HG03060 (cell line): ENCODE measurements at regions not wholly inside any gene's neighbourhood (a gene's known extent, or its start where the extent isn't known, plus 50 kb on each side); places are given as distances from the start of the nearest gene placed in this dataset.

Experiments
- ATAC-seq: cut with Tn5 transposase; IDR thresholded peaks from one replicate; pipeline ENCODE4 v1.9.1; 2021; ENCODE audit warnings: low read depth, moderate number of reproducible peaks; ENCODE audit not compliant: unreplicated experiment

DNA sequence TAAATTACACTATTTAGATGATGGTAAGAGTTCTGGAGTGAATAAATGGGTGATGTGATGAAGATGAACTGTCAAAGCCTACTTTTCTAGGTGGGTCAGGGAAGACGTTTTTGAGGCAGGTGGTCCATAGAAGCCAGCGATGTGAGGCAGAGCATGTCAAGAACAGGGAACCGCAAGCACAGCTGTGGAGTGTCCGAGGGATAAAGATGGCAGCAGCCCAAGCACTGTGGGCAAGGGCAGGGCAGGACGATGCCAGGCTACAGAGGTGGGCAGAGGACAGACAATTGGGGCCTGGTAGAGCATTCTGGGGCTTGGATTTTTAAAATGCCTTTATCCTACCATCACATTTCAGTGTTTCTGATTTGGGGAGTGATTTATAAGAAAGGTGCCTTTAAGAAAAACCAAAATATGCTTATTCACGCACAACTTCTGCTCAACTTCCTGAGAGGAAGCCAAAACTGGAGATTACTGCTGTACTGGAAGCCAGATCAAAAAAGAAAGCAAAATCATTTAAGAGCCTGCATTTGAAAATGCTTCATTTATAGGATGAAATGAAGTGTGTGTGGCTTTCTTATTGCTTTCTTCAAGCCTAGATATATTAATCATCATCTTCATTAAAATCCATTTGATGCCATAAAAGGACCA, 119.0 kb upstream of the WDR17 start:
- ATAC-seq: no peak

DNA sequence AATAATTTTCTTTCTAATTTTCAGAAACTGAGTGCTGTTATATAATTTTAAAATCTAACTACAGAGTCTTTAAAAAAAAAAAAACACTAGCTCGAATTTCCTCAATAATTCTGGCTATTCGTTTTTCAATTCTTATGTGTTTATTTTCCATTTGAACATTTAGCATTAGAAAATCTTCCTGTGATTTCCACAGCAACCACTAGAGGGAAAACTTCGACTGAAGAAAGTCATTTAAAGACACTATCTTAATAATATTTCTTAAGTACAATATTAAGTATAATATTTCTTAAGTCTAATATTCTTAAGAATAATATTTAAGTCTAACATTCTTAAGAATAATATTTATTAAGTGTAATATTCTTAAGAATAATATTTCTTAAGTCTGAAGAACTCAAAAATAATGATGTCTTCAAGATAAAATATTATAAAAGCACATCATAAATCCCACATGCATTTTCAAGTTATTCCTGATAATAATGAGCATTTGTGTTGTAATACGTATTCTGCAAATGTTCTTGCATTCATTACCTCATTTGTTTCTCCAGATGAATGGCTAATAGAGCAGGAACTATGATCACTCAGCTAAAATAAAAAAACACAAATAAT, 118.4 kb upstream of the WDR17 start:
- no peak for ATAC-seq

DNA sequence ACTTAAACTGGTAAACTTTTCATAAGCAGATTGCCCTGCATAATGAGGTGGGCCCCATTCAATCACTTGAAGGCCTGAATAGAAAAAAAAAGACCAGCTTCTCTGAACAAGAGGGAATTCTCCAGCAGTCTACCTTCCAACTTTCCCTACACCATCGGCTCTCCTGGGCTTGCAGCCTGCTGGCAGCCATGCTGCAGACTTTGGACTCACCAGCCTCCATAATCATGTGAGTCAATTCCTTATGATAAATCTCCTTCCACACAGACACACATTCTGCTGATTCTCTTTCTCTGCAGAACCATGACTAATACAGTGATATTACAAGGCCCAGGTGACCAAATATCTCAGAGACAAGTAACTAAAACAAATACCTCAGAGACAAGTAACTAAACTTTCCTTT, 113.8 kb upstream of the WDR17 start:
- no peak for ATAC-seq

DNA sequence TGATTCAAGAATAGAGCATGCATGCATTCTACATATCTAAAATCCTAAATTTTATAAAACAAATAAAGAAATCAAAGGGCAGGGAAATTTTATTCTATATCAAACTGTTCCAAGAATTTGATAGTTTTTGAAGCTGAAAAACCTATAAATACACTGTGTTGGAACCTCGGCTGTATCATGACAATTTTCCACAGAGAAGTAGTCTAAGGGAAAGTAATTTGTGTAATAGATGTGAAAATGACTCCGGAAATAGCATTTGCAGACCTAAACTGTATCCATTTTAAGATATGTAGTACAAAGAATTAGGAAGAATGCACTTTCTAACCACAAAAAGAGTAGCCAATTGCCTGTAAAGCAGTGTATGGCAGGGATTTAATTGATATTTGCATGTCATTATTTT, 112.5 kb upstream of the WDR17 start:
- ATAC-seq: no peak

DNA sequence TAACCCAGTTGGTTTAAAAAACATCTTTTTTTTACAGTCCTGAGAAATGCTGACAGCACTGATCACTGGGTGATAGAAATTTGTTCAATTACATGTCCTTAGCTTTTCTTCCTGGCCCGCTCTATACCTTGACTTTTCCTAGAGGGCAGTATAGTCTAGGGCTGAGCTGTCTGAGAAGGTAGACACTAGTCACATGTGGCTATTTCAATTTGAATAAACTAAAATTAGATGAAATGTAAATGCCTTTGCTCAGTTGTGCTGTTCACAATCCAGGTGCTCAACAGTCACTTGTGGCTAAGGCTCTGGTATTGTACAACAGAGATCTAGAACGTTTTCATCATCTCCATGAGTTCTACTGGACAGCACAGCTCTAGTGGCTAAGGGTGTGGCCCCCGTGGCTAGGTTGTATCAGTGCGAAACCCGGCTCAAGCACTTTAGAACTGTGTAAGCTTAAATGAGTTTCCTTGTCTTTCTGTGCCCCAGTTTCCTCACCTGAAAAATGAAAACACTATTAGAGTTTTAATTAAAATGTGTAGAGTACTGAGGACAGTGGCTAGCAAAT, 111.6 kb upstream of the WDR17 start:
- peak; percentile 96 for ATAC-seq

DNA sequence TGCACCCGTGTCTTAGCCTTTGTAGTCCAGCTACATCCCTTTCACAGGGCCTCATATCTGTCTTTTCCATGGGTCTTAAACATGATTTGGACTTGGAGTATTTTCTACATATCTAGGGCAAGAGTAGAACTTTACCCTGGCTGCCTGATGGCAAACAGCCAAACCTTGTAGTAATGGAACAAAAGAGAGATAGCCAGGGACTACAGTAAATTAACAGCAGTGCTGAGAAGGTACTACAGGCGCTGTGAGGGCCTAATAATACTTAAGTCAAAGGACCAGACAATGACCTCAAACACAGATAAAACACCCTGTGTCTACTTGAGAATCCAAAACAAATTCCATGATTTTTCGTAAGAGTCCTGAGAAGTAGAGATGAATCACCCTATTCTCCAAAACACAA, 111.0 kb upstream of the WDR17 start:
- no peak for ATAC-seq

DNA sequence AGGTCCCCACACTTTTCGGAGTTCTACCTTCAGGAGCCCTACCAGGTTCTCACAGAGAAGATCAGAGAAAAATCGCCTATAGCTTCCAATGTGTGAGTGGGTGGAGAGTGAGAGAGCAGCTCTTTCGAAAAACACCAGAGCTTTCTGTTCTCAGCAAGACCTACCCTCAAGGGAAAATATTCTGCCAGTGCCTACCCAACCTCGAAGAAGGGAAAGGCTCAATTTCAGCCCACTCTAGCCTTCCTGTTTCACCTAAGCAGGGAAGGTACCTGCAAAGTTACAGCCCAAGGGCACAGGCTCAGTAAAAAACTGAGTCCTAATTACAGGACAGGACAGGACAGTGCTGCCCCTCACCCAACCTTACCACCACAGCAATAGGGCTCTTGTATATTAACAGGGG, 104.0 kb upstream of the WDR17 start:
- ATAC-seq: peak; percentile 97

DNA sequence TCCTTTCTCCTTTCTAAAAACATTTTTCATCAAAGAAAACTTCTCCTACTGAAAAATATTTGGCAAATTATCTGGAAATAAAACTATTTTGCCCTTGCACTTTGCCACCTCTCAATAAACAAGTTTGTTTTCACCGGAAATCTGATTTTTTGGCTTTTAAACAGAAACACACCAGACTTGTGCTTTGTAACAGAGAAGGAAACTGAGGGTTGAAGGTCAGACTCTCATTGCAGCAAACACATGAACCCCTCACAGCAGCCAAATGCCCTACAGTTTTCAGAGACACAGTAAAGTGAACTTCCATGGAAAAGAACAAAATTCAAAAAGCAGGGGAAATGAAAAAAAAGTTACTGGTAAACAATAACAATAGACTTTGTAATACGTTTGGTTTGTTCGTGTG, 95.6 kb upstream of the WDR17 start:
- ATAC-seq: no peak

DNA sequence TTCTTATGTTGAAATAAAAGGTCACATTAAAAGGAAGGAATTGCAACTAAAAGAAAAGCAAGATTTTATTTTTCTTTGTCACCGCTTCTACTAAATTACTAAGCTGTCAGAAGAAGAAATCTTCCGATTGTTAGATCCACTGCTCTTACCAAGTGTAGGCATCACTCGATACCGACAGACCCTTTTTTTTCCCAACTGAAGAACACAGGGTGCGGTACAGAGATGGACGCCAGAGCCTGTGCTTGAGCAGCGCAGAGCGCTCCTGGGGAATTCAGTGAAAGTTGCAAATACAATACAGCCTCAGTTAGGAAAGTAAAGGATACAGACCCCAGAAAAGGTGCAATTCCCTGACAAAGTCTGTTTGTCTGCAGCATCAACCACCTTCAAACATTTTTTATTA, 94.9 kb upstream of the WDR17 start:
- ATAC-seq: no peak

DNA sequence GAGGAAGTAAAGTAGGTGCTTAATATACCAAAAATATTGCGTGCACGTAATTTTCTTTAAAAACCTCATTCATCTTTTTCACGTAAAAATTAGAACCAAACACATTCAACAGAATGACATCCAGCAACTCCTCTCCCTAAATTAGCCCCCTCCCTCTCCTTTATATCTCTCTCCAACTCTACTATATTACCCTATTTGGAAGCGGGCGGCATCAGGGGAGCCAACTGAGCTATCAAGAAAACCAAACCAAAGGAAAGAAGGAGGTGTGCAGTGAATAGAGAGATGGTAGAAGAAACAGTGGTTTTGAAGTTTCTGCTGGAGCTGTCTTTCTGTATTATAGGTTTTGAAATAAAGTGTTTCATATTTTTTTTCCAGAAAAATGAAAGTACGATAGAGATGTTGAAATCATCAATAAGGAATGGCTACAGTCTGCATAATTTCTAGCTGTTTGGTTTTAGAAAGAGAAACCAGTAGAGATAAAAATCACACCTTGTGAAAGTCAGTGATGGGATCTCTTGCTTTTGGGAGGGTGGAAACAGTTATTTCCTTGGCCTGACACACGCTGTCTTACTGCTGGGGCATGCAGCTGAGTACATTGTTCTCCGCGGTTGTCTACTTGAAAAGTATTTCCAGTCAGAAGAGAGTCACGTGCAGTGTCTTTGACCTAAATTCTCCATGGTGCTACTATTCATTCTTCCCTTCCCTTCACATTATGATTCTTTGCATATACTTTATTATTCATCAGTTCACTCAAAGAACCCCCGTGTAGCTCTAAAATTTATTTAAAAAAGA, 94.1 kb upstream of the WDR17 start:
- ATAC-seq: no peak

DNA sequence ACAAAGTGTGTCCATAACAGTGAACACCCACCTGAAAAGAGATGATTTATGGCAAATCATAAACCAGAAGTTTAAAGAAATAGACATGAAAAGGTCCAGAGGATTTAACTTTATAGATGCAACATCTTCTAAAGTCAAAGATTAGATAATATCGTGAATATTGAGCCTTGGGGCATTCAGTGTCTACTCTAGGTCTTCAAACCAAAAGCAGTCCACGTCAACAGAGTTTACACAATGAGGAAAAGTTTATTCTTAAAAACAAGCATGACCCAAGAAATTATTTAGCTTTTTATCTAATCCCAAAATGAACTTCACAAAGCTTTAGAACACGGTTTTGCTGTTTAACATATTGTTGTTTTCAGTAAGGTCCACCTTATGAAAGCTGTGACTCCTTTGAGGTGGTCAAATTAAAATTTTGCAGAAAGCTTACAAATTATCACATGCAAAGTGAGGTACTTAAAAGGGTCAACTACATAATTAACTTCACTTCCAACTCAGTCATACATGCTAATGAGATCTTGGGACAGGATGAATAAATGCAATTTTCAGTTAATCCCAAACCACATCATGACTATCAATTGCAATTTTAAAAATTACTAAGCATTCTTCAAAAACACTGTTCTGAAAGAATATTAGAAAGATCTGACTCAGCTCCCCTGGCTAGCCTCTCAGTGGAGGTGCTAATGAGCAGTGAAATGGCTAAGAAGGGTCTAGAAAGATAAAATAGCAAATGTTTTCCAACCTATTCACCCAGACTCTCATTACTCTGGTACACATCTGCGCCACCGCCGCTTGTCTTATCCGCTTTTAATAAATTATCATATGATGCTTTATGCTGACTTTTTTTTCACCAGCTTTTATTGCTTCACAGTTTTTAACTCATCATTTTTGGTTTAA, 92.4 kb upstream of the WDR17 start:
- ATAC-seq: no peak

DNA sequence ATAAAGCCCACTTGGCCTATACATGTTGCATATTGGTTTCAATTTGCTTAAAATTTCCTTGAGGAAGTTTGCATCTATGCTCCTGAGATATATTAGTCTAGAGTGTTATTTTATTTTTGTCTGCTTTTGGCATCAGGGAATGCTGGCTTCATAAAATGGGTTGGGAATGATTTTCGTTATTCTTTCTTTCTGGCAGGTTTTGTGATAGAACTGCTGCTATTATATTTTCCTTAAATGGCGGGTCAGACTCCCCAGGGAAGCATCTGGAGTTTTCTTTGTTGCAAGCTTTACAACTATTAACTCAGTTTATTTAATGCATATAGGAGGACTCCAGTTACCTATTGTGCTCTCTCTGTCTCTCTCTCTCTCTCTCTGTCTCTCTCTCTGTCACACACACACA, 82.0 kb upstream of the WDR17 start:
- no peak for ATAC-seq

DNA sequence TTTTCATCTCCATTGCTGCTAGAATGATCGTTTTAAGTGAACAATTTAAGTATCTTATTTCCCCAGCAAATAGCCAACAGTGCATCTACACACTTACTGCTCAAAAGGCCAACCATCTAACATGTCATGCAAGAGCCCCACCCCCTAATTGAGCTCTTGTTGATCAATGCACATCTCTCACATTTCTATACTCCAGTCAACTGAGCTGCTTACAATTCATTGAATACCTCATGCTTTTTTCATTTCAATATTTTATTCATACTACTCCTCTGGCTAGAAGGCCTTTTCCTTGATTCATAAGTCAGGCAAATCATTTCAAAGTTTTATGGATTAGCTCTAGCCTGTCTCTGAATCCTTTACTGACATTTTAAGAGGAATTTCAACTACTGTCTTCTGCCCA, 79.0 kb upstream of the WDR17 start:
- no peak for ATAC-seq

DNA sequence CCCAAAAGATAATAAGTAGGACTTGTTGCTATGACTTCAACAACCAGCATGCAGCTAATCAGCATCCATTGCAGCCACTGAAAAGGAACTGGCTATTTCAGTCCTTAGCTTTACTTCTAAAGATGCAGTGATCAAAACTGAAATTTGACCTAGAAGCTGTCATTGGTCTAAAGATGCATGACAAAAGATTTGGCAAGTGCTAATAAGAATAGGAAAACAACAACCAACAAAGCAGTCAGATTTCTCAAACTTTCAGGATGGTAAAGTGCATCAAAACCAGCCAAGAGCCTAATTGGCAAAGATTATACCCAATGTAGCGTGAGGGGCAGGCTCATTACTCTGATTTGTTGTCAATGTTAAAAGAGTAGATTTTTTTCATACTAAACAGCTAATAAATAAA, 77.1 kb upstream of the WDR17 start:
- no peak for ATAC-seq

DNA sequence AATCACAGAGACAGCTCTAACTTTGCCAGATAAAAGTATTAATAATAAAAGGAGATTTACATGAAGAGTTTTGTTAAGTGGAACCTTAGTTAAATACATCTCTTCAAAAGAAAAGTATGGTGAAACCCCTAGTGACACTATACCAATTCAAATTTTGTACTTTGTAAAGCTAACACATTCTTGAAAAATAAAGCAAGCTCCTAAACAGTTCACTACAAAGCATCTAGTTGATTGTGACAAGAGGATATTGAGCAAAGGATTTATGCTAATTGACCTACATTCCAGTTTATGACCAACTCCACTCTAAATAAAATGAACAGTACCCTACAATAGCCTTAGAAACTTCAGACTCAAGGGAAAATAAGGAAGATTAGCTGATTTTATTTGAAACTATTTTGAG, 69.4 kb upstream of the WDR17 start:
- ATAC-seq: no peak

DNA sequence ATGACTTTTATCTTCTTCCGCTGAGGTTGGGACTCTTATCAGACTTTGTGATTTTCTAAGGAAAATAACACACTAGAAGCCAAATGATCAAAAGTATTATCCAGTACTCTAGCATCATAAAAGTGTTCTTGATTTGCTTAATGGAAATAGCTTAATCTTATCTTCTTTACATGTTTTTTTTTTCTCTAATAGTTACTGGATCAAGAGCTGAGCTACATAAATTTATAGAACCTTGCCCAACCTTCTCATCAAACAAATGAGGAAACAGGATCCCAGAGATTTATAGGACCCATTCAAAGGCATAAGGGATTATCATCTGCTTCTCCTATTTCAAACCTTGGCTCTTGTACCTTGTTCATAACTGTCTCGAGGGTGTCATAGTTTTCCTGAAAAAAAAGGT, 68.3 kb upstream of the WDR17 start:
- no peak for ATAC-seq

DNA sequence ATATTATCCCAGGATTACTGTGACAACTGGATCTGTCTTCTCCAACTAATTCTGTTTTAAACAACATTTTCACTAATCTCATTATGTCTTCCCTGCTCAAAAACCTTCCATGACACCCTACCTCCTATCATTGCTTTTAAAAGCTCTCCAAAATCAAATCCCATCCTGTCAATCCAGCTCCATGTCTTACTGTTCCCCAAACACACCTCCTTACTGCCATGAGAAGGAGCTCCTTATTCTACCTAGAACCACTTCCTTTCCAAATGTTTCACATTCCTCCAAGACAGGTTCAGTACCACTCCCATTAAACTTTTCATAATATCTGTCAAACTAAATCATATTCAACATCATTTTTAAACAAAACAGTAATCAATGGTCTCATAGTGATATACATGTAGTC, 66.9 kb upstream of the WDR17 start:
- no peak for ATAC-seq

DNA sequence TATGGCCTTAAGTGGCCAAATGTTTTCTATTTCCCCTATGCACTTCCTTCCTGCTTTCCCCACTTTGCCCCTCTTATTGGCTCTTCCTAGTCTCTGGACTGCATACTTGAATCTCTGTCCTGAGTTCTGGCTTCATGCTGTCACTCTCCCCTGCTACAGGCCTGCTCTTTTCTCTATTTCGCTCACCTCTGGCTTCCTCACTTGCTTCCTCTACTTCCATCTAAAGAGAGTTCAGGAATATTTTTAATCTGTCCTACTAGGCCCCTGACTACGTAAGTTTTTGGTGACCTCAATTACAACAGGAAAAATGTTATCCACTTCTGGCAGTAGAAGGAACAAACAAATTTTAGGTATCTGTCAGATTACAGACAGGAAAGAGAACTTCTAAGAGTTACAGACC, 65.7 kb upstream of the WDR17 start:
- ATAC-seq: no peak

DNA sequence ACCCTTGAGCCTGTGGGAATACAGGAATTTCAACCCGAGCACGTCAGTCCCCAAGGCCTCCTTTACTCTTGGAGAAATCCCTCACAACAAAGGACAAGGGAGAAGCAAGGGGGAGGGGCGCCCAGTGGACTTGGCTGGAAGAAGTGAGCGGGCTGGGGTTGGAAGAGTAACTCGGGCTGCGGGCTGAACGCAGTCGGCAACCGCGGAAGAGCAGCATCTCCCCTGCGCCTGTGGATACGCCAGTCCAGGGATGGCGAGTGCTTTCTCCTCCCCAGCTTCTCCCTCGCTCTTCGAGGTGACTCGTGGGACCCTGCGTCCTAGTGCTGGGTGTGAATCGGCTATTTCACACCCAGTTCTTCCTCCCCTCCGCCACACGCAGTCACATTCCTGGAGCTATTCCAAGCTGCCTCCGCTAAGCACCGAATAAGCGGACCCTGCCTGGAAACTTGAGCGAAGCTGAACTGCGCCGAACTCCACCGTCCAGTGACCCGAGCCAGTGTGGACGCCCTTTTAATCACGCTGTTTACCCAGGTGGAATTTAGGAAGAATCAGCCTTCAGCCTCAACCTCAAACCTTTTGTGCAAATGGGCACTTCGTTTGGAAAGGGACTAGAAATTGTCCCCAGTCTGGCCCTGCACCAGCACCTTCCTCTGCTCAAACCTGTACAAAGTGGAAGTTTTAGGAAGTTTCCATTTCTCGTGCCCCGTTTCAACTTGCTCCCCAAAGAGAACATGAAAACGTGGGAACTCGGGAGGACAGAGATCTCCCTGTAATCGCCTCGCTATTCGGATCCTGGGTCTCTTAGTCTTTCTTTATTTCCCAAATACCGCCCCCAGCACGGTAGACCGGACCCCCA, 64.3 kb upstream of the WDR17 start:
- ATAC-seq: no peak
